Glutamatergic neuron (in vitro differentiated cells): ENCODE measurements at regions not wholly inside any gene's neighbourhood (a gene's known extent, or its start where the extent isn't known, plus 50 kb on each side); places are given as distances from the start of the nearest gene placed in this dataset.

Experiments used
- DNase-seq: peaks from one replicate; pipeline ENCODE4 v3.0.0; 2022
- H3K27ac Mint-ChIP-seq: one replicate; pipeline ENCODE4 v1.8.0; 2020; ENCODE audit warnings: mild to moderate bottlenecking, mixed read lengths, inconsistent platforms; ENCODE audit not compliant: unreplicated experiment
- H3K27me3 Mint-ChIP-seq: one replicate; pipeline ENCODE4 v1.8.0; 2020; ENCODE audit warnings: mild to moderate bottlenecking, moderate library complexity, mixed read lengths, inconsistent platforms; ENCODE audit not compliant: unreplicated experiment
- H3K36me3 Mint-ChIP-seq: one replicate; pipeline ENCODE4 v1.8.0; 2020; ENCODE audit warnings: mild to moderate bottlenecking, mixed read lengths, inconsistent platforms; ENCODE audit not compliant: unreplicated experiment
- H3K4me1 Mint-ChIP-seq: one replicate; pipeline ENCODE4 v1.8.0; 2020; ENCODE audit warnings: mild to moderate bottlenecking, low read depth, mixed read lengths, inconsistent platforms; ENCODE audit not compliant: unreplicated experiment
- H3K4me3 Mint-ChIP-seq: one replicate; pipeline ENCODE4 v1.8.0; 2020; ENCODE audit warnings: mild to moderate bottlenecking, mixed read lengths, inconsistent platforms; ENCODE audit not compliant: unreplicated experiment
- H3K9me3 Mint-ChIP-seq: one replicate; pipeline ENCODE4 v1.8.0; 2020; ENCODE audit warnings: mild to moderate bottlenecking, moderate library complexity, mixed read lengths, inconsistent platforms; ENCODE audit not compliant: unreplicated experiment
- CTCF ChIP-seq: fragments of 200-600 bp; sonication (generic); IDR thresholded peaks from one replicate; pipeline ENCODE4 v1.5.0; 2021; ENCODE audit not compliant: partially characterized antibody, unreplicated experiment

GRCh38 chr7:22934473-22935065 is 79.4 kb downstream of the HYCC1 start:
- no peak for TF ChIP-seq CTCF
- Mint-ChIP-seq H3K27ac (no peak overlapping the region), H3K27me3 (no peaks in the 10 kb centered on the region), H3K4me3 (no peak overlapping the region), H3K36me3 (peaks cover 18% of the 10 kb centered on the region), H3K4me1 (no peaks in the 10 kb centered on the region), H3K9me3 (peaks cover 3% of the 10 kb centered on the region)
- no peak for DNase-seq

DNA sequence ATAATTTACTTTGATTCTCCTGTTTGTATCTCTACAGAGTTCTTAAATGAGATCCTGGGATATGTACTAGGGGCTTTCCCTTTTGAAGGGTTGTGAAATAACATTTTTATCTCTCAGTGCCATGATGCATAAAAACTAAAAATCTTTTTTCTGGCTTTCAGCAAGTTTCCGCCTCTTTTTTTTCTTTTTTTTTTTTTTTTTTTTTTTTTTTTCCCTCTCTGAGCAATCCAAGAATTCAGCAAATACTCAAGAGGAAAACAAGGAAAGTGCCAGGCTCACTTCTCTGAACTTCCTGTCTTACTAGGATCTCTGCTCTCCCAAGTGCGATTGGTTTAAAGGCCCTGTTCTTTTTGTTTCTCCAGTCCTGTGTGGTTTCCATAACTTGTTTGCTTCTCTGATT is 79.9 kb downstream of the HYCC1 start:
- Mint-ChIP-seq H3K36me3 (peaks cover 18% of the 10 kb centered on the region), H3K27me3 (no peaks in the 10 kb centered on the region), H3K9me3 (peaks cover 3% of the 10 kb centered on the region), H3K27ac (no peak overlapping the region), H3K4me1 (no peaks in the 10 kb centered on the region), H3K4me3 (no peak overlapping the region)
- TF ChIP-seq CTCF: no peak
- DNase-seq: no peak

DNA sequence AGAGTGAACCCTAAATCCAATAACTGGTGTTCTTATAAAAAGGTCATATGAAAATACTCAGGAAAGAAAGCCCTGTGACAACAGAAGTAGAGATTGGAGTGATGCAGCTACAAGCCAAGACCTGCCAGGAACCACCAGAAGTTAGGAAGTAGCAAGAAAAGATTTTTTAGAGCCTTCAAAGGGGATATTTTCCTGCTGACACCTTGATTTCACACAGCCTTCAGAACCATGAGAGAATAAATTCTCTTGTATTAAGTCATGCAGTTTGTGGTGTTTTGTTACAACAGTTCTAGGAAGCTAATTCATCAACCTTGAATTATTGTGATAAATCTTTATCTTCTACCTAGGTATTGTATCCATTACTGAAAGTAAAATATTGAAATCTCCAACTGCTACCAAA is 81.0 kb downstream of the HYCC1 start:
- no peak overlapping the region for H3K4me3 Mint-ChIP-seq
- no peak for DNase-seq
- H3K27me3 Mint-ChIP-seq: no peaks in the 10 kb centered on the region
- no peak overlapping the region for H3K27ac Mint-ChIP-seq
- TF ChIP-seq CTCF: no peak
- H3K4me1 Mint-ChIP-seq: no peaks in the 10 kb centered on the region
- H3K36me3 Mint-ChIP-seq: peaks cover 14% of the 10 kb centered on the region
- peaks cover 3% of the 10 kb centered on the region for H3K9me3 Mint-ChIP-seq

- peaks cover 5% of the 10 kb centered on the region for H3K9me3 Mint-ChIP-seq
- peaks cover 14% of the 10 kb centered on the region for H3K36me3 Mint-ChIP-seq
- H3K27ac Mint-ChIP-seq: no peak overlapping the region
- H3K27me3 Mint-ChIP-seq: no peaks in the 10 kb centered on the region
- no peaks in the 10 kb centered on the region for H3K4me1 Mint-ChIP-seq
- DNase-seq: no peak
- H3K4me3 Mint-ChIP-seq: no peak overlapping the region
- no peak for TF ChIP-seq CTCF
These were observed 82.9 kb downstream of the HYCC1 start for GRCh38 chr7:22931011-22931410.

DNA sequence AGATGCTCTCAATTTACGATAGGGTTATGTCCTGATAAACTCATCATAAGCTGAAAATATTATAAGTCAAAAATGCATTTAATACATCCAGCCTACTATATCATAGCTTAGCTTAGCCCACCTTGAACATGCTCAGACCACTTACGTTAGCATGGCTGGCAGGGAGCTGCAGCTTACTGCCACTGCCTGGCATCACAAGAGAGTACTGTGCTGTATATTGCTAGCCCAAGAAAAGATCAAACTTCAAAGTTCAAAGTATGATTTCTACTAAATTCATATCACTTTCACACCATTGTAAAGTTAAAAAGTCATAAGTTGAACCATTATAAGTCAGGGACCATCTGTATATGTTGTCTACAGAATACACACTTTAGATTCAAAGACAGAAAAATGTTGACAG is 91.6 kb downstream of the HYCC1 start:
- Mint-ChIP-seq H3K36me3 (peaks cover 30% of the 10 kb centered on the region), H3K9me3 (peaks cover 9% of the 10 kb centered on the region), H3K4me1 (no peaks in the 10 kb centered on the region), H3K27me3 (no peaks in the 10 kb centered on the region), H3K4me3 (no peak overlapping the region), H3K27ac (no peak overlapping the region)
- TF ChIP-seq CTCF: no peak
- no peak for DNase-seq
